Chondrocyte (in vitro differentiated cells): ENCODE measurements at regions not wholly inside any gene's neighbourhood (a gene's known extent, or its start where the extent isn't known, plus 50 kb on each side); places are given as distances from the start of the nearest gene placed in this dataset.

Experiments
- DNase-seq: peaks from one replicate; pipeline ENCODE4 v3.0.0; 2021; ENCODE audit warnings: mixed read lengths, low spot score
- H3K27ac Mint-ChIP-seq: one replicate; pipeline ENCODE4 v1.8.0; 2021; ENCODE audit warnings: mild to moderate bottlenecking, moderate library complexity, mixed read lengths; ENCODE audit not compliant: unreplicated experiment
- H3K27me3 Mint-ChIP-seq: 2 replicates; pipeline ENCODE4 v1.8.0; 2021; ENCODE audit warnings: low read depth, mixed read lengths
- H3K36me3 Mint-ChIP-seq: 2 replicates; pipeline ENCODE4 v1.8.0; 2021; ENCODE audit warnings: low read depth, mixed read lengths
- H3K4me1 Mint-ChIP-seq: 2 replicates; pipeline ENCODE4 v1.8.0; 2021; ENCODE audit warnings: low read depth, mild to moderate bottlenecking, mixed read lengths
- H3K4me3 Mint-ChIP-seq: one replicate; pipeline ENCODE4 v1.8.0; 2021; ENCODE audit warnings: mild to moderate bottlenecking, moderate library complexity, mixed read lengths; ENCODE audit not compliant: unreplicated experiment
- H3K9me3 Mint-ChIP-seq: 2 replicates; pipeline ENCODE4 v1.8.0; 2021; ENCODE audit warnings: low read depth, mixed read lengths
- TF ChIP-seq, protein P1 (sequence below): fragments of 200-600 bp; sonication (generic); IDR thresholded peaks from 2 replicates; pipeline ENCODE4 v1.5.0; 2021; ENCODE audit warnings: antibody characterized with exemption, mild to moderate bottlenecking, moderate library complexity

DNA sequence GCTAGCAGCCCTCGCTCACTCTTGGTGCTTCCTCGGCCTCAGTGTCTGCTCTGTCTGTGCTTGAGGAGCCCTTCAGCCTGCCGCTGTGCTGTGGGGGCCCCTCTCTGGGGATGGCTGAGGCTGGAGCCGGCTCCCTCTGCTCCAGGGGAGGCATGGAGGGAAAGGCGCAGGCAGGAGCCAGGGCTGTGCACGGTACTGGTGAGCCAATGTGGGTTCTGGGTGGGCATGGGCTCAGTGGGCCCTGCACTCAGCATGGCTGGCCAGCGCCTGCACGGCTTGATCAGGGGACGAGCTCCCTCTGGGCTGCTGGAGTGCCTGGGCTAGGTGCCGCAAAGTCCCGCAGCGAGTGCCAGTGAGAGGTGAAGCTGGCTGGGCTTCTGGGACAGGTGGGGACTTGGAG, 260.0 kb downstream of the SI start:
- no peaks in the 10 kb centered on the region for H3K36me3 Mint-ChIP-seq
- DNase-seq = peak; percentile 66
- H3K4me1 Mint-ChIP-seq = no peaks in the 10 kb centered on the region
- H3K9me3 Mint-ChIP-seq = peaks cover 3% of the 10 kb centered on the region
- H3K27ac Mint-ChIP-seq = no peak overlapping the region
- H3K4me3 Mint-ChIP-seq = no peak overlapping the region
- peaks cover 3% of the 10 kb centered on the region for H3K27me3 Mint-ChIP-seq
- TF ChIP-seq, protein P1, sequence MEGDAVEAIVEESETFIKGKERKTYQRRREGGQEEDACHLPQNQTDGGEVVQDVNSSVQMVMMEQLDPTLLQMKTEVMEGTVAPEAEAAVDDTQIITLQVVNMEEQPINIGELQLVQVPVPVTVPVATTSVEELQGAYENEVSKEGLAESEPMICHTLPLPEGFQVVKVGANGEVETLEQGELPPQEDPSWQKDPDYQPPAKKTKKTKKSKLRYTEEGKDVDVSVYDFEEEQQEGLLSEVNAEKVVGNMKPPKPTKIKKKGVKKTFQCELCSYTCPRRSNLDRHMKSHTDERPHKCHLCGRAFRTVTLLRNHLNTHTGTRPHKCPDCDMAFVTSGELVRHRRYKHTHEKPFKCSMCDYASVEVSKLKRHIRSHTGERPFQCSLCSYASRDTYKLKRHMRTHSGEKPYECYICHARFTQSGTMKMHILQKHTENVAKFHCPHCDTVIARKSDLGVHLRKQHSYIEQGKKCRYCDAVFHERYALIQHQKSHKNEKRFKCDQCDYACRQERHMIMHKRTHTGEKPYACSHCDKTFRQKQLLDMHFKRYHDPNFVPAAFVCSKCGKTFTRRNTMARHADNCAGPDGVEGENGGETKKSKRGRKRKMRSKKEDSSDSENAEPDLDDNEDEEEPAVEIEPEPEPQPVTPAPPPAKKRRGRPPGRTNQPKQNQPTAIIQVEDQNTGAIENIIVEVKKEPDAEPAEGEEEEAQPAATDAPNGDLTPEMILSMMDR = no peak

- DNase-seq = peak; percentile 79
- Mint-ChIP-seq H3K27ac (no peak overlapping the region), H3K4me3 (no peak overlapping the region), H3K9me3 (peaks cover 3% of the 10 kb centered on the region), H3K36me3 (no peaks in the 10 kb centered on the region), H3K4me1 (no peaks in the 10 kb centered on the region), H3K27me3 (peaks cover 2% of the 10 kb centered on the region)
- TF ChIP-seq, protein P1 = no peak
Measured at GRCh38 chr3:164814106-164814505, 264.2 kb downstream of the SI start.

DNA sequence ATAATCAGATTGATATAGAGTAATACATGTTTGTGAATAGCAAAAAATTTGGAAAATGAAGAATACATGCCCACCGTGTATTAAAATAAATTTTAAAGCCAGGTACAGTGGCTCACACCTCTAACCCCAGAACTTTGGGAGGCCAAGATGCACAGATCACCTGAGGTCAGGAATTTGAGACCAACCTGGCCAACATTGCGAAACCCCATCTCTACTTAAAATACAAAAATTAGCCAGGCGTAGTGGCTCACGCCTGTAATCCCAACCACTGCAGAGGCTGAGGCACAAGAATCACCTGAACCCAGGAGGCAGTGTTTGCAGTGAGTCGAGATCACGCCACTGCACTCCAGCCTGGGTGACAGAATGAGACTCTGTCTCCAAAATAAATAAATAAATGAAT, 266.3 kb downstream of the SI start:
- H3K36me3 Mint-ChIP-seq = no peaks in the 10 kb centered on the region
- no peak for DNase-seq
- H3K27ac Mint-ChIP-seq = no peak overlapping the region
- peaks cover 5% of the 10 kb centered on the region for H3K27me3 Mint-ChIP-seq
- no peak overlapping the region for H3K4me3 Mint-ChIP-seq
- H3K9me3 Mint-ChIP-seq = peaks cover 3% of the 10 kb centered on the region
- H3K4me1 Mint-ChIP-seq = no peaks in the 10 kb centered on the region
- TF ChIP-seq, protein P1 = no peak

DNA sequence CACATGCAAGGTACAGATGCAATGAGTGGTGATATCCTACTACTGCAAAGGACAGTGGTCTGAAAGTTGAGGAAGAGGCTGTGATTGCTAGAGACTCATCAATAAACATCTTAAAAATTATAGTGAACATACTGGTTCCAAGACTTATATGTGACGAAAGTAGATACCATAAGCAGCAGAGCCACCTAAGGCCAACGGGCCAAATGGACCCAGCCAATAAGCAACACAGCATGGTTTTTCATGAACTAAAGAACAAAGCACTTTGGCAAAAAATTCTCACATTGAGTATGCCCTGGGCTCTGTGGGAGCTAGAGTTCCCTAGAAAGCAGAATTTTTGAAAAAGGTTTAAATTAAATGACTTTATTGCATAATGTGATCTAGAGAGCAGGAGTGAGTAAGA, 272.1 kb downstream of the SI start:
- no peaks in the 10 kb centered on the region for H3K9me3 Mint-ChIP-seq
- no peak overlapping the region for H3K4me3 Mint-ChIP-seq
- DNase-seq = no peak
- no peaks in the 10 kb centered on the region for H3K36me3 Mint-ChIP-seq
- peaks cover 5% of the 10 kb centered on the region for H3K27me3 Mint-ChIP-seq
- H3K27ac Mint-ChIP-seq = no peak overlapping the region
- TF ChIP-seq, protein P1 = peak; percentile 43
- H3K4me1 Mint-ChIP-seq = no peaks in the 10 kb centered on the region

DNA sequence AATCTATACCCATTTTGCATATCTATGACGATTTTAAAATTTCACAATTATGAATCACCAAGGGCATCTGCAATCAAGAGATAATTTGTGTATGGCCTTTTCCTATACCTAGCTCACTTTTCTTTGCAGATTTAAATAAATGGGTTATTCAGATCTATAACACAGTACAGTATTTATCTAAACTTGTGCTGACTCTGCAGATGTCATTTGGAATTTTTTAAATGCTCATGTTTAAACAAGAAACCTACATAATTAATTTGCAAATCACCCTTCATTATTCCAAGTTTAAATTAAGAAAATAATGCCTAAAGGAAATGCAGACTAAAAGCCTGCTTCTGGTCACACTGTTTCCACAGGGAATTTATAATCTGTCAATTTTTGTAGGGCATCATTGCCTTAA, 284.2 kb downstream of the SI start:
- no peaks in the 10 kb centered on the region for H3K4me1 Mint-ChIP-seq
- no peak for DNase-seq
- no peaks in the 10 kb centered on the region for H3K9me3 Mint-ChIP-seq
- no peak overlapping the region for H3K27ac Mint-ChIP-seq
- H3K27me3 Mint-ChIP-seq = peaks cover 6% of the 10 kb centered on the region
- H3K4me3 Mint-ChIP-seq = no peak overlapping the region
- TF ChIP-seq, protein P1 = no peak
- H3K36me3 Mint-ChIP-seq = no peaks in the 10 kb centered on the region
